HAP-1 (cell line): ENCODE measurements at regions not wholly inside any gene's neighbourhood (a gene's known extent, or its start where the extent isn't known, plus 50 kb on each side); places are given as distances from the start of the nearest gene placed in this dataset.

Source experiments
- DNase-seq, 2 experiments: peaks; one replicate each; pipeline ENCODE4 v3.0.0-alpha.2; 2016 to 2020; ENCODE audit warnings: low spot score in 2 of 2
- H3K27me3 ChIP-seq: fragments of 250-450 bp; sonication (Bioruptor Pico); 2 replicates; pipeline ENCODE4 v1.5.1; 2020; ENCODE audit warnings: low read depth, mild to moderate bottlenecking, moderate library complexity
- H3K36me3 ChIP-seq: fragments of 250-450 bp; sonication (Bioruptor Pico); replicated peaks from 2 replicates; pipeline ENCODE4 v1.5.1; 2020; ENCODE audit warnings: mild to moderate bottlenecking
- H3K4me1 ChIP-seq: fragments of 250-450 bp; sonication (Bioruptor Pico); 2 replicates; pipeline ENCODE4 v1.5.1; 2020; ENCODE audit warnings: mild to moderate bottlenecking
- H3K4me3 ChIP-seq: fragments of 250-450 bp; sonication (Bioruptor Pico); 2 replicates; pipeline ENCODE4 v1.5.1; 2020; ENCODE audit warnings: mild to moderate bottlenecking, moderate library complexity
- H3K9me3 ChIP-seq: fragments of 250-450 bp; sonication (Bioruptor Pico); 2 replicates; pipeline ENCODE4 v1.5.1; 2020; ENCODE audit warnings: mild to moderate bottlenecking, moderate library complexity
- in situ Hi-C: fragments of 300-500 bp; cut with MboI; formaldehyde crosslinking; loops from 3 replicates; pipeline ENCODE4 v1.14.3; 2020; ENCODE audit warnings: low sequenced_read_pairs, inconsistent platforms, mixed read lengths

DNA sequence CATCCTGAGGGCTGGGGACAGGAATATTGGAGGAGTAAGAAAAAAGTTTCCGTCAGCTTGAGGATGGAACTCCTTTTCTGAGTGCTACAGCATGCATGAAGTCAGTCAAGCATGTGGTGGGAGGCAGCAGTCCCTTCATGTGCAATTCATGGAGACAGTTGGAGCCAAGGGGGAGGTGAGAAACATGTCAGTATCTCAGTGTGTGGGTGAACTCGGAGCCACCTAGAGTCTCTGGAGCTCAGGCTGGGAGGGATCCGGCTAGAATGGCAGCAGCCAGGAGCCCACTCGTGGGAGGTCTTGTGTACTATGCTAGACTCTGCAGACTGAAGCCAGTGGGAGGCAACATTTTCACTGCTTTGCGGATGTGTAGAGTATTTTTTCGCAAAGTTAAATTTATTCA is 60.3 kb downstream of the AVPR1A start:
- in situ Hi-C loops, result loop anchor here (25.0 kb wide), 1 partner anchor 1297 kb away; the partner anchor contains the start of gene C12orf56
- no peak for DNase-seq
- H3K4me1 ChIP-seq, result peaks cover 7% of the 10 kb centered on the region
- no peak overlapping the region for H3K4me3 ChIP-seq
- H3K9me3 ChIP-seq, result no peaks in the 10 kb centered on the region; the same call in 1 of the 2 replicates
- no peaks in the 10 kb centered on the region for H3K36me3 ChIP-seq
- no peaks in the 10 kb centered on the region for H3K27me3 ChIP-seq

DNA sequence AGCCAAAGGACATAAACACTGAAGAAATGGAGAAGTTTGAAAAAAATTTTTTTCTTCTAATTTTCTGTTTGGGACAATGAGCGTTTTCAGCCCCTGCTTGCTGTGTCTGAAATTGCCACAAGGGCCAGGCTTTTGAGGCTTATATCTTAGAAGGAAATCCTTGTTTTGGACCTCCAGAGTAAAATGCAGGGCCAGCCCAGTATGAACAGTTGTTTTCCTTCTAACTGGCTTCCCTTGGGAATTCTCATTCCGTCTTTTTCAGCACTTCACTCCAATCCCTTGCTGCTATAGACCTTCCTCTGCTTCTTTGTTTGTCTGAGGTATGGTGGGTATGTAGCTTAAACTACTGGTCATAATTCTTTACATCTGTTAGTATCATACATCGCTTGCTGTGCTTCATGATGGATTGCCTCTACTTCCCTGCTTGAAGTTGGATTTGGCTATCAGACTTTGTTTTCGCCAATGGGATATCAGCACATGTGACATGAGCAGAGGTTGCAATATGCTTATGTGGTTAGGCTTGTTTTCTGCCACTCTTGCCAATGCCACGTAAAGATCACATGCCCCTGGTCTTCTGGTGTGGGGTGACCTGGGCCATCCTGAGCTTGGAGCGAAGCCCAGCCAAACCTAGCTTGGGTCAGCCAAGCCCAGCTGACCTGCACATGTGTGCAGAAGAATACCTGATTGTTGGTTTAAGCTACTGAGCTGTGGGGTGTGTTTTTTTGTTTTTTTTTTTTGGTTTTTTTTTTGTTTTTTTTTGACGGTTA is 64.7 kb downstream of the AVPR1A start:
- Histone ChIP-seq H3K4me1 (peaks cover 15% of the 10 kb centered on the region), H3K9me3 (no peaks in the 10 kb centered on the region), H3K4me3 (no peak overlapping the region), H3K36me3 (no peaks in the 10 kb centered on the region), H3K27me3 (no peaks in the 10 kb centered on the region)
- peak in 1 of 2 experiments; percentile 9 for DNase-seq
- in situ Hi-C loops, result loop anchor here (25.0 kb wide), 1 partner anchor 1301 kb away; the partner anchor contains the start of gene C12orf56

GRCh38 chr12:63085120-63085519 is 65.9 kb downstream of the AVPR1A start:
- Histone ChIP-seq H3K4me1 (peaks cover 15% of the 10 kb centered on the region), H3K36me3 (no peaks in the 10 kb centered on the region), H3K9me3 (no peaks in the 10 kb centered on the region), H3K4me3 (no peak overlapping the region), H3K27me3 (no peaks in the 10 kb centered on the region)
- in situ Hi-C loops, result loop anchor here (25.0 kb wide), 1 partner anchor 1302 kb away; the partner anchor contains the start of gene C12orf56
- DNase-seq, result peak; percentile 13 to 44

- no peak overlapping the region for H3K4me3 ChIP-seq
- H3K9me3 ChIP-seq, result no peaks in the 10 kb centered on the region
- in situ Hi-C loops, result loop anchor here (25.0 kb wide), 1 partner anchor 1303 kb away; the partner anchor contains the start of gene C12orf56
- DNase-seq, result no peak
- H3K4me1 ChIP-seq, result peaks cover 15% of the 10 kb centered on the region
- H3K27me3 ChIP-seq, result no peaks in the 10 kb centered on the region
- no peaks in the 10 kb centered on the region for H3K36me3 ChIP-seq
Observed at GRCh38 chr12:63084501-63084900, 66.5 kb downstream of the AVPR1A start.

DNA sequence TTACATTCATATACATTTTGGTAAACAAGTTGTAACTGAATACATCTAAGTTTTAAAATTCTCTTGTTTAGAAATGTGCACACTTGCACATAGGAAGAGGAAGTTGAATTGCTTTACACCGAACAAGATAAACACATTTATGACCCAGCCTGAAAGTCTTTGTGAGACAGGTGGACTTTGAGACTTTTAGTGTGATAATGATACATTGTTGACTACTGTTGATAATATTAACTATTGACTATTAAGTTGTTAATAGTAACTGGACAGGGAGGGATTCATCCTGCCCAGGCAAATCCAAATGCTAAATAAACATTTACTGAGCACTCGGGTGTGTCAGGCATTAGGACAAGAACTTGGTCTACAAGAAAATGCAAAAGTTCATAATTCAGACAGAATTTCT is 68.0 kb downstream of the AVPR1A start:
- no peak for DNase-seq
- Histone ChIP-seq H3K27me3 (no peaks in the 10 kb centered on the region), H3K4me3 (no peak overlapping the region), H3K9me3 (no peaks in the 10 kb centered on the region), H3K36me3 (no peaks in the 10 kb centered on the region), H3K4me1 (peaks cover 15% of the 10 kb centered on the region)
- in situ Hi-C loops, result loop anchor here (25.0 kb wide), 1 partner anchor 1304 kb away; the partner anchor contains the start of gene C12orf56

DNA sequence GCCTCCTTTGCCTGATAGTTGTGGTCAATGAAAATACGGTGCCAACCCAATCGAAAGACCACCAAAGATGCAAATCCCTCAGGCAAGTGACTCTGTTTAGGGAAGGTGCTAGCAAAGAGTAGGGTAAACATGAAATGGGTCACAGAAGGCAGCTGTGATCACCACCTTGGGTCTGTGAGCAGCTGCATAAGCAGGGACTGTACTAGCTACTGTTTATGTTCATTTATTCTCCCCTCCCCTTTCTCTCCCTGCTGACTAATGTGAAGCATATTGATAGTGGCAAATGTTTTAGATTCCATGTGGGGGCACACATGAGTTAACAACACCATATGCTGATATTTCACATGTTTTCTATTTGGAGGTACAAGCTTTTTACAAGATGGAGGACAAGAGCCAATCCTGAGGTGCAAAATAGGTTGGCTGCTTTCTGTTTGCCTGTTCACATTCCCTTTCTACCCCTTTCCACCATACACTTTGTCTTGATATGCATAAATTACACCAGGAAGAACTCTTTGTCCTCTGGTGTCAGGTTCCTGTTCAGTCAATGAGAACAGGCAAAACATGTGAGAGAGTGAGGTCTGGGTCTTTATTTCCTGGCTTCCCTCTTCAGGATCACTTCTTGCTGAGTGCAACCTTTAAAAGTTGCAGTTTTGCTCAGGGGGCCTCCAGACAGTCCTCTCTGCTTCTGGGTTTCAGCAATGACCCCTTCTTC is 71.1 kb downstream of the AVPR1A start:
- in situ Hi-C loops, result loop anchor here (10.0 to 25.0 kb wide), 2 partner anchors 1175 to 1307 kb away; partner anchors contain the start of gene C12orf56
- H3K4me1 ChIP-seq, result peaks cover under 1% of the 10 kb centered on the region
- no peaks in the 10 kb centered on the region for H3K27me3 ChIP-seq
- no peak for DNase-seq
- H3K4me3 ChIP-seq, result no peak overlapping the region
- no peaks in the 10 kb centered on the region for H3K36me3 ChIP-seq
- no peaks in the 10 kb centered on the region for H3K9me3 ChIP-seq

DNA sequence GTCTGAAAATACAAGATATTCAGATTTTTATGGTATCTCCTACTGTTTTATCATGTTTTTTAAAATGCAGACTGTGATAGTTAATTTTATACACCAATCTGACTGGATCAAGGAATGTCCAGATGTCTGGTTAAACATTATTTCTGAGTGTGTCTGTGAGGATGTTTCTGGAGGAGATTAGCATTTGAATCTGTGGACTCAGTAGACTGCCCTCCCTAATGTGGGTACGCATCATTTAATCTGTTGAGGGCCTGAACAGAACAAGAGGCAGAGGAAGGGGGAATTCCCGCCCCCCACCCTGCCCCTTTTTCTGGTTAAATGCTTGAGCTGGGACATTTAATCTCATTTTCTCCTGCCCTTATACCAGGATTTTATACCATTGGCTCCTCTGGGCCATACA is 72.1 kb downstream of the AVPR1A start:
- in situ Hi-C loops, result loop anchor here (10.0 to 25.0 kb wide), 2 partner anchors 1176 to 1308 kb away; partner anchors contain the start of gene C12orf56
- Histone ChIP-seq H3K36me3 (no peaks in the 10 kb centered on the region), H3K4me3 (no peak overlapping the region), H3K4me1 (no peaks in the 10 kb centered on the region), H3K27me3 (no peaks in the 10 kb centered on the region), H3K9me3 (no peaks in the 10 kb centered on the region)
- DNase-seq, result no peak

GRCh38 chr12:63075376-63076060 is 75.5 kb downstream of the AVPR1A start:
- Histone ChIP-seq H3K9me3 (no peaks in the 10 kb centered on the region), H3K36me3 (no peaks in the 10 kb centered on the region), H3K27me3 (no peaks in the 10 kb centered on the region), H3K4me3 (no peak overlapping the region), H3K4me1 (no peaks in the 10 kb centered on the region)
- in situ Hi-C loops, result loop anchor here (10.0 to 25.0 kb wide), 2 partner anchors 1179 to 1312 kb away; partner anchors contain the start of gene C12orf56
- no peak for DNase-seq

DNA sequence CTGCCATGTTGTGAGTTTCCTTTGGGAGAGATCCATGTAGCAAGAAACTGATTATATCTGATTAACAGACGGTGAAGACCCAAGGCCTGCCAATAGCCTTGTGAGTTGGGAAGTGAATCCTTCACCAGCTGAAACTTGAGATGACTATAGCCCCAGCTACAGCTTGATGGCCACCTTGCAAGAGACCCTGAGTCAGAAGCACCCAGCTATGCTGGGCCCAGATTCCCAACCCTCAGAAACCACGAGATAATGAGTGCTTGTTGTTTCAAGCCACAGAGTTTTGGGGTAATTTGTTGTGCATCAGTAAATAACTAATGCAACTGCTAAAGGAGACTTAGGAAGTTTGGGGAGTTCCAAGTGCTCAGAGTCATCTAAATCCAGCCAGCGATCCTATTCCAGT is 80.3 kb downstream of the AVPR1A start:
- no peaks in the 10 kb centered on the region for H3K27me3 ChIP-seq
- H3K4me3 ChIP-seq, result no peak overlapping the region
- H3K9me3 ChIP-seq, result no peaks in the 10 kb centered on the region
- no peaks in the 10 kb centered on the region for H3K36me3 ChIP-seq
- in situ Hi-C loops, result loop anchor here (10.0 kb wide), 1 partner anchor 1184 kb away; no protein-coding TSS in a partner anchor
- DNase-seq, result no peak
- H3K4me1 ChIP-seq, result peaks cover 11% of the 10 kb centered on the region

DNA sequence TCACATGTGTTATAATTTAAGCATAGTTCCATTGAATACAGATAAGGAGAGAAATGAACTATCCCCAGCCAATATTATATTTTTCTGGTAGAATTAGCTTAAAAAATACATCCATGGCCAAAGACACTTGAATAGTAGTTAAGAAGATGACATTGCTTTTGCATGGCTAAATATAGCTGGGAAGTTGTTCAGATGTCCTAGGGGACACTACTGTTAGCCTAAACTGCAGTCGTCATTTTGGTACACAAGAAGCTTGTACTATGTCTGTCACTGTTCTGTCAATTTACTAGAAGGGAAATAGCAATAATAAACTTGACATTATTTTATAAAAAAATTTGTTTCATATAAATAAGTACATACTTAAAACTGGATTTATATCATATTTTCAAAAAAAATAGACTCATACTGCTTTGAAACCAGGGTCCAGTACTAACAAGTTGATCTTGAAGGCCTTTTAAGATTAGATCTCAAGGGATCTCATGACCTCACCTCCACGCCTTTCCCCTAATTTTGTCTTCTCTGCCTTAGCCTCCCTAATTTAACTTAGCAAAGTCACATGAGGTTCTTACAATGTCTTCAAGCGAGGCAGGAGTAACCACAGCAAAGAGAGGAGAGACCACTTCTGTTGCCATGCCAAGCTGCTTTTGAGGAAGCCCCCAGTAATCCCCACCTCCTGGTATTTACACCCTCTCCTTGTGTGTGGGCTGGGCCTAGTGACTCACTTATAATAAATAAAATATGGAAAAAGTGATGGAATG is 81.0 kb downstream of the AVPR1A start:
- Histone ChIP-seq H3K36me3 (no peaks in the 10 kb centered on the region), H3K9me3 (no peaks in the 10 kb centered on the region), H3K4me1 (peaks cover 11% of the 10 kb centered on the region), H3K27me3 (no peaks in the 10 kb centered on the region), H3K4me3 (no peak overlapping the region)
- in situ Hi-C loops, result loop anchor here (10.0 kb wide), 1 partner anchor 1185 kb away; no protein-coding TSS in a partner anchor
- no peak for DNase-seq

- Histone ChIP-seq H3K9me3 (no peaks in the 10 kb centered on the region), H3K4me1 (peaks cover 11% of the 10 kb centered on the region), H3K36me3 (no peaks in the 10 kb centered on the region), H3K27me3 (no peaks in the 10 kb centered on the region), H3K4me3 (no peak overlapping the region)
- in situ Hi-C loops, result no loop called here
- peak; percentile 52 to 79 for DNase-seq
Observed at GRCh38 chr12:63068857-63069442, 82.1 kb downstream of the AVPR1A start.

DNA sequence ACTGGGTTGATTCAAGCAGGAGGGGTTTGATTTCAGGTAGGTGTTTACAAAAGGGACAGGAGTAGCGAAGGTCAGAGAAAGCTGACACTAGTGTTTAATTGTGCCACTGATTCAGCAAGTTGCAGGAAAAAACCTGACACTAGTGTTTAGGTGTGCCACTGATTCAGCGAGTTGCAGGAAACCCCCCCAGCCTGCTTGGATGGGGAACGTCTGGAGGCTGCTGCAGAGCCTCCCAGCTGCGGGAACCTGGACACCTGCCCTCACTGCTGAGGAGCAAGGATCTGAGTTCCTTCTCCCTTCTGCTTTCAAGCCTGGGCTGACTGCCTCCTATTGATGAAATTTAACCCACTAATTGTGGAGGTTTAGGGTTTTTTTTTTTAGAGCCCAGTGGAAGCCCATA is 84.2 kb downstream of the AVPR1A start:
- Histone ChIP-seq H3K9me3 (no peaks in the 10 kb centered on the region), H3K4me3 (no peak overlapping the region), H3K36me3 (no peaks in the 10 kb centered on the region), H3K27me3 (no peaks in the 10 kb centered on the region), H3K4me1 (peaks cover 13% of the 10 kb centered on the region)
- DNase-seq, result no peak
- in situ Hi-C loops, result no loop called here
